ENCODE measurements at regions not wholly inside any gene's neighbourhood (a gene's known extent, or its start where the extent isn't known, plus 50 kb on each side); places are given as distances from the start of the nearest gene placed in this dataset.

DNA sequence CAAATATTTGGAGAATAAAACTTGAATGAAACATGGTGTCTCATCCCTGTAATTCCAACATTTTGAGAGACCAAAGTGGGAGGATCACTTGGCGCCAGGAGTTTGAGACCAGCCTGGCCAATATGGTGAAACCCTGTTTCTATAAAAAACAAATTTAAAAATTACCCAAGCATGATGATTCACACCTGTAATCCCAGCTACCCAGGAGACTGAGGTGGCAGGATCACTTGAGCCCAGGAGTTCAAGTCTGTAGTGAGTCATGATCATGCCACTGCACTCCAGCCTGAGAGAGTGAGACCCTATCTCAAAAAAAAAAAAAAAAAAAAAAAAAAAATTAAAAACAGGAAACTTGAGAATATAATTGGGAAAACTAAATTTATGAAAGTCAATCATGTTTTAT lies 481.1 kb downstream of the SEMA3D start:
- Histone ChIP-seq H3K27me3 (ENCODE audit: control insufficient read depth, insufficient read depth, low read length) (no peaks in the 10 kb centered on the region), H3K4me3 (ENCODE audit: low read depth, low read length) (no peak overlapping the region), H3K36me3 (ENCODE audit: control insufficient read depth, insufficient read depth, low read length) (no peaks in the 10 kb centered on the region)
- DNase-seq (ENCODE audit: low read depth) (peak; percentile 80), FAIRE-seq (no peak)
- no peak for TF ChIP-seq CTCF (IDR thresholded peaks at IDR 0.05; ENCODE audit: insufficient read depth, low read length, severe bottlenecking)

DNA sequence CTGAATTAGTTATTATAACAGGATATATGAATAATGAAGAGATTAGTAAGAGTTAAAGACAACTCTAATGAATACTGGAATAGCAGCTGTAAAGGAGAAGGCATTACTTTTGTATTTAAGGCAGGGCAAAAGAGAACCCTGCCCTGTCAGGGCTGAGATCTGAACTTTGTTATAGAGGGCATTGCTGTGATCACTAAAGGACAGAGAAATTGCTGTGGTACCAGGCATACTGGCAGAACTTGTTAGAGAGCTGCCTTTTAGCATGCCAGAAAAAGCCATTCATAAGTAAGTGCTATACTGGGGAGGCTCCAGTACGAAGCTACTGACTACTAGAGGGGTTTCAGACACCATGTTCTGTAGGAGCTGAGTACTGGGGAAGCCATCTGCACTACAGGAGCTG lies 481.8 kb downstream of the SEMA3D start:
- TF ChIP-seq CTCF (IDR thresholded peaks at IDR 0.05; ENCODE audit: insufficient read depth, low read length, severe bottlenecking) = no peak
- H3K36me3 ChIP-seq (ENCODE audit: control insufficient read depth, insufficient read depth, low read length) = no peaks in the 10 kb centered on the region
- no peaks in the 10 kb centered on the region for H3K27me3 ChIP-seq (ENCODE audit: control insufficient read depth, insufficient read depth, low read length)
- no peak overlapping the region for H3K4me3 ChIP-seq (ENCODE audit: low read depth, low read length)
- no peak for DNase-seq (ENCODE audit: low read depth)
- FAIRE-seq = no peak

- Histone ChIP-seq H3K27me3 (ENCODE audit: control insufficient read depth, insufficient read depth, low read length) (no peaks in the 10 kb centered on the region), H3K36me3 (ENCODE audit: control insufficient read depth, insufficient read depth, low read length) (no peaks in the 10 kb centered on the region), H3K4me3 (ENCODE audit: low read depth, low read length) (no peak overlapping the region)
- FAIRE-seq (no peak), DNase-seq (ENCODE audit: low read depth) (no peak)
- no peak for TF ChIP-seq CTCF (IDR thresholded peaks at IDR 0.05; ENCODE audit: insufficient read depth, low read length, severe bottlenecking)
Measured at GRCh38 chr7:84704380-84704779, 482.5 kb downstream of the SEMA3D start.

- DNase-seq (ENCODE audit: low read depth) = peak; percentile 86
- no peak overlapping the region for H3K4me3 ChIP-seq (ENCODE audit: low read depth, low read length)
- no peaks in the 10 kb centered on the region for H3K27me3 ChIP-seq (ENCODE audit: control insufficient read depth, insufficient read depth, low read length)
- no peak for FAIRE-seq
- no peak for TF ChIP-seq CTCF (IDR thresholded peaks at IDR 0.05; ENCODE audit: insufficient read depth, low read length, severe bottlenecking)
- H3K36me3 ChIP-seq (ENCODE audit: control insufficient read depth, insufficient read depth, low read length) = no peaks in the 10 kb centered on the region
Measured at GRCh38 chr7:84701524-84702306, 485.1 kb downstream of the SEMA3D start.

GRCh38 chr7:84700563-84701370 lies 486.1 kb downstream of the SEMA3D start:
- DNase-seq (ENCODE audit: low read depth) (peak; percentile 52), FAIRE-seq (no peak)
- no peak for TF ChIP-seq CTCF (IDR thresholded peaks at IDR 0.05; ENCODE audit: insufficient read depth, low read length, severe bottlenecking)

More at GRCh38 chr7:84700563-84701370, 486.1 kb downstream of the SEMA3D start:
- H3K4me3 ChIP-seq (ENCODE audit: low read depth, low read length) = no peak overlapping the region
- no peaks in the 10 kb centered on the region for H3K27me3 ChIP-seq (ENCODE audit: control insufficient read depth, insufficient read depth, low read length)
- H3K36me3 ChIP-seq (ENCODE audit: control insufficient read depth, insufficient read depth, low read length) = no peaks in the 10 kb centered on the region

All from bronchial epithelial cell (primary cell).